HepG2 (cell line): ENCODE measurements at regions not wholly inside any gene's neighbourhood (a gene's known extent, or its start where the extent isn't known, plus 50 kb on each side); places are given as distances from the start of the nearest gene placed in this dataset.

ENCODE experiments used
- BRCA1 ChIP-seq: sonication (generic); formaldehyde crosslinking; IDR thresholded peaks from 2 replicates; pipeline ENCODE4 v1.4.0; 2020; ENCODE audit warnings: missing genetic modification reagents
- CBX5 ChIP-seq: sonication (generic); formaldehyde crosslinking; IDR thresholded peaks from 2 replicates; pipeline ENCODE4 v1.4.0; 2020; ENCODE audit warnings: missing genetic modification reagents, borderline replicate concordance
- ELF3 ChIP-seq: IDR thresholded peaks from 2 replicates; pipeline ENCODE4 v1.6.1; 2016; ENCODE audit warnings: missing genetic modification reagents, missing compliant biosample characterization
- IRF2 ChIP-seq: IDR thresholded peaks from 2 replicates; pipeline ENCODE4 v1.6.1; 2018; ENCODE audit warnings: missing genetic modification reagents, missing compliant biosample characterization
- KDM1A ChIP-seq: IDR thresholded peaks from 2 replicates; pipeline ENCODE4 v1.6.1; 2016; ENCODE audit warnings: missing compliant biosample characterization
- KLF16 ChIP-seq, 2 experiments: sonication (generic) in 1 of 2; formaldehyde crosslinking in 1 of 2; IDR thresholded peaks; 2 replicates each; pipeline versions ENCODE4 v1.6.1 to v1.8.0; 2016 to 2023; ENCODE audit warnings: missing genetic modification reagents in 2 of 2, missing compliant biosample characterization in 1 of 2
- MEIS1 ChIP-seq: sonication (generic); formaldehyde crosslinking; IDR thresholded peaks from 2 replicates; pipeline ENCODE4 v1.9.0; 2021; ENCODE audit warnings: mild to moderate bottlenecking, missing genetic modification reagents, moderate library complexity, borderline replicate concordance
- MIER2 ChIP-seq: IDR thresholded peaks from 2 replicates; pipeline ENCODE4 v1.6.1; 2016; ENCODE audit warnings: missing biosample characterization, missing genetic modification reagents
- RNF2 ChIP-seq: fragments of 450-650 bp; conservative IDR thresholded peaks from 2 replicates; pipeline ENCODE4 v1.6.1; 2016; ENCODE audit warnings: low read depth
- SAP130 ChIP-seq: IDR thresholded peaks from 2 replicates; pipeline ENCODE4 v1.6.1; 2016; ENCODE audit warnings: low read depth
- SP140L ChIP-seq: sonication (generic); formaldehyde crosslinking; IDR thresholded peaks from 2 replicates; pipeline ENCODE4 v1.4.0; 2020; ENCODE audit warnings: missing genetic modification reagents, borderline replicate concordance
- ZNF546 ChIP-seq: sonication (generic); formaldehyde crosslinking; conservative IDR thresholded peaks from 2 replicates; pipeline ENCODE4 v1.8.1; 2023; ENCODE audit warnings: mild to moderate bottlenecking, missing genetic modification reagents
- ZNF616 ChIP-seq: sonication (generic); formaldehyde crosslinking; IDR thresholded peaks from 2 replicates; pipeline ENCODE4 v1.5.0; 2020; ENCODE audit warnings: low read depth, mild to moderate bottlenecking, missing genetic modification reagents
- ZNF768 ChIP-seq: sonication (generic); formaldehyde crosslinking; IDR thresholded peaks from 2 replicates; pipeline ENCODE4 v1.4.0; 2020; ENCODE audit warnings: missing genetic modification reagents
- TF ChIP-seq, protein P1 (sequence below): sonication (generic); formaldehyde crosslinking; IDR thresholded peaks from 2 replicates; pipeline ENCODE4 v1.4.0; 2020; ENCODE audit warnings: low read depth, missing genetic modification reagents
- TF ChIP-seq, protein P2 (sequence below): sonication (generic); formaldehyde crosslinking; IDR thresholded peaks from 2 replicates; pipeline ENCODE4 v1.5.1; 2020; ENCODE audit warnings: missing genetic modification reagents, mild to moderate bottlenecking, borderline replicate concordance
- TF ChIP-seq, protein P3 (sequence below): IDR thresholded peaks from 2 replicates; pipeline ENCODE4 v1.6.1; 2016; ENCODE audit warnings: low read depth, borderline replicate concordance
- TF ChIP-seq, protein P4 (sequence below): sonication (generic); formaldehyde crosslinking; IDR thresholded peaks from 2 replicates; pipeline ENCODE4 v1.8.0; 2022; ENCODE audit warnings: missing genetic modification reagents, mild to moderate bottlenecking, borderline replicate concordance
- TF ChIP-seq, protein P5 (sequence below): sonication (generic); formaldehyde crosslinking; IDR thresholded peaks from 2 replicates; pipeline ENCODE4 v1.4.0; 2020; ENCODE audit warnings: missing genetic modification reagents; ENCODE audit errors: not compliant biosample characterization
- TF ChIP-seq, protein P6 (sequence below): sonication (generic); formaldehyde crosslinking; IDR thresholded peaks from 2 replicates; pipeline ENCODE4 v1.9.0; 2022; ENCODE audit warnings: missing genetic modification reagents, mild to moderate bottlenecking, borderline replicate concordance

DNA sequence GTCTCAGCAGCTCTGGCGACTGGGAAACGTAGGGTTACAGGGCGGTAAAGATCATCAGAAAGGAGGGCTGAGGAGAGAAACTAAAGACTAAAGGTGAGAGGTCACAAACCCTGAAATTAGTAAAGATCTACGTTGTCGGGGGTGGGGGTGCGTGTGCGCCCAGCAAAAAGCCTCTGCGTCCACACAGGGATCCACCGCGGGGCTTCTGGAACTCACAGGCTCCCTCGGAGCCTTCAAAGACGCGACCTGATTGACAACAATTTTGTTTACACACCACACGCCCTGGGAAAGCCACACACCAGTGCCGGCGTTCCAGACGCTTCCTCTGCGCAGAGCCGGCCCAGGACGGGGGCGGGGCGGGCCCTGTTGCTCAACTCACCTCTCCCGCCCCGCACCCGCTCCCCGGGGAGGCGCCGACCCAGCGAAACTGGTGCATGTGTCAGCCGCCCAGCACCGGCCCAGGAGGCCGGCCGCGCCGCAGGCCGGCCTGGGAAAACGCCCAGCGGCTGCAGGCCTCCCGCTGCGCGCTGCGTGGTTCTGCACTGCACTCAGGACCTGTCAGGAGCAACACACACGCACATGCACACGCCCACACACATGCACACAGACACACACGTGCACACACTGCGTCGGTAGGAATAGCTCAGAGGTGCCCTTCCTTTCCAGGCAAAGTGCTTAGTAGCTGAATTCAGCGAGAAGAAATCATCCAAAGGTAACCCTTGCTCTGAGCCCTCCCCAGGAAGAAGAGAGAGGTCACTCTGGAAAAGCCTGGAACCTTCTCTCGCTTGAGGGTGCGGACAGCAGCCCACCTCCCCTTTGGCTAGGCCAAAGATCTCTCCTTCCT lies 57.2 kb upstream of the ARID1B start (continued):
- TF ChIP-seq, protein P1, sequence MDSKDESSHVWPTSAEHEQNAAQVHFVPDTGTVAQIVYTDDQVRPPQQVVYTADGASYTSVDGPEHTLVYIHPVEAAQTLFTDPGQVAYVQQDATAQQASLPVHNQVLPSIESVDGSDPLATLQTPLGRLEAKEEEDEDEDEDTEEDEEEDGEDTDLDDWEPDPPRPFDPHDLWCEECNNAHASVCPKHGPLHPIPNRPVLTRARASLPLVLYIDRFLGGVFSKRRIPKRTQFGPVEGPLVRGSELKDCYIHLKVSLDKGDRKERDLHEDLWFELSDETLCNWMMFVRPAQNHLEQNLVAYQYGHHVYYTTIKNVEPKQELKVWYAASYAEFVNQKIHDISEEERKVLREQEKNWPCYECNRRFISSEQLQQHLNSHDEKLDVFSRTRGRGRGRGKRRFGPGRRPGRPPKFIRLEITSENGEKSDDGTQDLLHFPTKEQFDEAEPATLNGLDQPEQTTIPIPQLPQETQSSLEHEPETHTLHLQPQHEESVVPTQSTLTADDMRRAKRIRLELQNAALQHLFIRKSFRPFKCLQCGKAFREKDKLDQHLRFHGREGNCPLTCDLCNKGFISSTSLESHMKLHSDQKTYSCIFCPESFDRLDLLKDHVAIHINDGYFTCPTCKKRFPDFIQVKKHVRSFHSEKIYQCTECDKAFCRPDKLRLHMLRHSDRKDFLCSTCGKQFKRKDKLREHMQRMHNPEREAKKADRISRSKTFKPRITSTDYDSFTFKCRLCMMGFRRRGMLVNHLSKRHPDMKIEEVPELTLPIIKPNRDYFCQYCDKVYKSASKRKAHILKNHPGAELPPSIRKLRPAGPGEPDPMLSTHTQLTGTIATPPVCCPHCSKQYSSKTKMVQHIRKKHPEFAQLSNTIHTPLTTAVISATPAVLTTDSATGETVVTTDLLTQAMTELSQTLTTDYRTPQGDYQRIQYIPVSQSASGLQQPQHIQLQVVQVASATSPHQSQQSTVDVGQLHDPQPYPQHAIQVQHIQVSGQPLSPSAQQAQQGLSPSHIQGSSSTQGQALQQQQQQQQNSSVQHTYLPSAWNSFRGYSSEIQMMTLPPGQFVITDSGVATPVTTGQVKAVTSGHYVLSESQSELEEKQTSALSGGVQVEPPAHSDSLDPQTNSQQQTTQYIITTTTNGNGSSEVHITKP (CRISPR knock-in tag) = peak; percentile 40; the same call in 1 of the 2 replicates
- peak; percentile 82; the same call in 1 of the 2 replicates for TF ChIP-seq IRF2 (CRISPR knock-in tag)
- TF ChIP-seq MIER2 (CRISPR knock-in tag) = peak; percentile 60; the same call in 1 of the 2 replicates
- TF ChIP-seq, protein P2, sequence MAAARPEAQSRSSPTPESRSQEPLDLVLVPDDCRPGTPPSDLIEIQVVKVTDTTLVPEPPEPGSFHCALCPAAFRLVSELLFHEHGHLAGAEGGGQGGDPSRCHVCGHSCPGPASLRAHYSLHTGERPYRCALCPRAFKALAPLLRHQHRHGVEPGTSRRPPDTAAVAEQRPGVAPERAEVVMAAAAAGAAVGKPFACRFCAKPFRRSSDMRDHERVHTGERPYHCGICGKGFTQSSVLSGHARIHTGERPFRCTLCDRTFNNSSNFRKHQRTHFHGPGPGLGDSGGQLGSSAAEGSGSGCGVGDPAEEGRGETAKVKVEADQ (CRISPR knock-in tag) = peak; percentile 94
- TF ChIP-seq, protein P3, sequence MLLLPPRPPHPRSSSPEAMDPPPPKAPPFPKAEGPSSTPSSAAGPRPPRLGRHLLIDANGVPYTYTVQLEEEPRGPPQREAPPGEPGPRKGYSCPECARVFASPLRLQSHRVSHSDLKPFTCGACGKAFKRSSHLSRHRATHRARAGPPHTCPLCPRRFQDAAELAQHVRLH (CRISPR knock-in tag) = peak; percentile 96
- peak; percentile 86 for TF ChIP-seq ELF3
- peak; percentile 92 for TF ChIP-seq SAP130 (CRISPR knock-in tag)
- TF ChIP-seq KLF16 (CRISPR knock-in tag; IDR thresholded peaks at IDR 0.05) = peak in 1 of 2 experiments; percentile 98; a peak in 2 of 4 replicates
- TF ChIP-seq, protein P4, sequence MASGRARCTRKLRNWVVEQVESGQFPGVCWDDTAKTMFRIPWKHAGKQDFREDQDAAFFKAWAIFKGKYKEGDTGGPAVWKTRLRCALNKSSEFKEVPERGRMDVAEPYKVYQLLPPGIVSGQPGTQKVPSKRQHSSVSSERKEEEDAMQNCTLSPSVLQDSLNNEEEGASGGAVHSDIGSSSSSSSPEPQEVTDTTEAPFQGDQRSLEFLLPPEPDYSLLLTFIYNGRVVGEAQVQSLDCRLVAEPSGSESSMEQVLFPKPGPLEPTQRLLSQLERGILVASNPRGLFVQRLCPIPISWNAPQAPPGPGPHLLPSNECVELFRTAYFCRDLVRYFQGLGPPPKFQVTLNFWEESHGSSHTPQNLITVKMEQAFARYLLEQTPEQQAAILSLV = peak; percentile 84
- peak; percentile 53; the same call in 1 of the 2 replicates for TF ChIP-seq ZNF616 (CRISPR knock-in tag)
- TF ChIP-seq, protein P5, sequence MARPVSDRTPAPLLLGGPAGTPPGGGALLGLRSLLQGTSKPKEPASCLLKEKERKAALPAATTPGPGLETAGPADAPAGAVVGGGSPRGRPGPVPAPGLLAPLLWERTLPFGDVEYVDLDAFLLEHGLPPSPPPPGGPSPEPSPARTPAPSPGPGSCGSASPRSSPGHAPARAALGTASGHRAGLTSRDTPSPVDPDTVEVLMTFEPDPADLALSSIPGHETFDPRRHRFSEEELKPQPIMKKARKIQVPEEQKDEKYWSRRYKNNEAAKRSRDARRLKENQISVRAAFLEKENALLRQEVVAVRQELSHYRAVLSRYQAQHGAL (CRISPR knock-in tag) = peak; percentile 69
- 0 out of 2 replicates have a peak, but pooled peaks have one; percentile 81 for TF ChIP-seq BRCA1 (CRISPR knock-in tag)
- TF ChIP-seq, protein P6, sequence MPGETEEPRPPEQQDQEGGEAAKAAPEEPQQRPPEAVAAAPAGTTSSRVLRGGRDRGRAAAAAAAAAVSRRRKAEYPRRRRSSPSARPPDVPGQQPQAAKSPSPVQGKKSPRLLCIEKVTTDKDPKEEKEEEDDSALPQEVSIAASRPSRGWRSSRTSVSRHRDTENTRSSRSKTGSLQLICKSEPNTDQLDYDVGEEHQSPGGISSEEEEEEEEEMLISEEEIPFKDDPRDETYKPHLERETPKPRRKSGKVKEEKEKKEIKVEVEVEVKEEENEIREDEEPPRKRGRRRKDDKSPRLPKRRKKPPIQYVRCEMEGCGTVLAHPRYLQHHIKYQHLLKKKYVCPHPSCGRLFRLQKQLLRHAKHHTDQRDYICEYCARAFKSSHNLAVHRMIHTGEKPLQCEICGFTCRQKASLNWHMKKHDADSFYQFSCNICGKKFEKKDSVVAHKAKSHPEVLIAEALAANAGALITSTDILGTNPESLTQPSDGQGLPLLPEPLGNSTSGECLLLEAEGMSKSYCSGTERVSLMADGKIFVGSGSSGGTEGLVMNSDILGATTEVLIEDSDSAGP (CRISPR knock-in tag) = peak; percentile 95; the same call in 1 of the 2 replicates
- TF ChIP-seq MEIS1 (CRISPR knock-in tag) = peak; percentile 99
- peak; percentile 82 for TF ChIP-seq SP140L (CRISPR knock-in tag)
- TF ChIP-seq ZNF768 (CRISPR knock-in tag) = peak; percentile 84
- TF ChIP-seq ZNF546 = peak; percentile 74
- peak; percentile 94 for TF ChIP-seq RNF2
- TF ChIP-seq CBX5 (CRISPR knock-in tag) = peak; percentile 59; the same call in 1 of the 2 replicates
- TF ChIP-seq KDM1A = no peak
